GM12878 (cell line): ENCODE measurements at regions not wholly inside any gene's neighbourhood (a gene's known extent, or its start where the extent isn't known, plus 50 kb on each side); places are given as distances from the start of the nearest gene placed in this dataset.
"Not testable (repeated sequence)": the region's sequence is repeated elsewhere in the genome, so short reads cannot be mapped to it uniquely, and the experiment has no call there.

Experiments used
- ATAC-seq: fragments of 200-7000 bp; cut with Tn5 transposase; 3 replicates; pipeline ENCODE4 v1.9.1; 2020; ENCODE audit warnings: mild to moderate bottlenecking, moderate library complexity
- BruUV-seq: library from RNA; stranded (reverse); fragments of 400-500 nt; replicated peaks from 2 replicates; lab custom pipeline; 2021; lab: Mats Ljungman, UMichigan
- CTCF ChIA-PET: fragments of 300-600 bp; sonication (Branson Sonifier 250); formaldehyde crosslinking; extraction: SDS; loops from one replicate; lab custom pipeline; 2021; ENCODE audit warnings: inconsistent platforms; lab: Yijun Ruan, JAX
- POLR2A ChIA-PET: fragments of 350-600 bp; formaldehyde crosslinking; extraction: SDS; loops from one replicate; lab custom pipeline; 2021; ENCODE audit warnings: inconsistent platforms; lab: Charles Lee
- RAD21 ChIA-PET: fragments of 300-600 bp; sonication (Branson Sonifier 250); formaldehyde crosslinking; loops from one replicate; lab custom pipeline; 2023; ENCODE audit warnings: antibody characterized with exemption; ENCODE audit not compliant: unreplicated experiment; lab: Charles Lee
- SMC1A ChIA-PET: fragments of 300-600 bp; sonication (Branson Sonifier 250); formaldehyde crosslinking; loops from one replicate; lab custom pipeline; 2023; ENCODE audit not compliant: unreplicated experiment, uncharacterized antibody; lab: Charles Lee
- DNase-seq: peaks from one replicate; pipeline ENCODE4 v3.0.0-alpha.2; 2011; ENCODE audit warnings: low read depth, low spot score
- FAIRE-seq: peaks from 3 replicates; lab custom pipeline; 2011; peaks lifted over from hg19 to GRCh38; lab: Jason Lieb, UNC
- H2AFZ ChIP-seq: 2 replicates; pipeline ENCODE4 v1.6.0; 2011; ENCODE audit warnings: low read depth, low read length, control low read depth; ENCODE audit not compliant: control insufficient read depth
- H3K27ac ChIP-seq: 2 replicates; pipeline ENCODE4 v1.5.1; 2011; ENCODE audit warnings: control low read depth; ENCODE audit not compliant: control insufficient read depth, insufficient read depth
- H3K27me3 ChIP-seq, 2 experiments: replicated peaks in 1 of 2; 2 replicates each; pipeline versions ENCODE4 v1.6.0 to v1.6.1; 2011; ENCODE audit warnings: low read length in 1 of 2; ENCODE audit not compliant: control insufficient read depth in 2 of 2, insufficient read depth in 2 of 2
- H3K36me3 ChIP-seq, 2 experiments: 2 replicates each; pipeline ENCODE4 v1.5.1; 2011; ENCODE audit warnings: low read length in 1 of 2; ENCODE audit not compliant: control insufficient read depth in 2 of 2, insufficient read depth in 2 of 2
- H3K4me1 ChIP-seq: 2 replicates; pipeline ENCODE4 v1.6.1; 2011; ENCODE audit warnings: mild to moderate bottlenecking, low read length, moderate library complexity, mixed read lengths; ENCODE audit not compliant: control insufficient read depth, insufficient read depth
- H3K4me2 ChIP-seq: 2 replicates; pipeline ENCODE4 v1.6.0; 2011; ENCODE audit warnings: control low read depth; ENCODE audit not compliant: control insufficient read depth, insufficient read depth
- H3K4me3 ChIP-seq: fragments of 200-600 bp; sonication (generic); 2 replicates; pipeline ENCODE4 v1.5.1; 2016
- H3K79me2 ChIP-seq: 2 replicates; pipeline ENCODE4 v1.6.0; 2011; ENCODE audit warnings: low read length; ENCODE audit not compliant: control insufficient read depth, insufficient read depth
- H3K9ac ChIP-seq: 2 replicates; pipeline ENCODE4 v1.8.0; 2011; ENCODE audit warnings: low read length, control low read depth, mixed read lengths; ENCODE audit not compliant: control insufficient read depth, insufficient read depth
- H3K9me3 ChIP-seq: replicated peaks from 3 replicates; pipeline ENCODE4 v1.5.1; 2011; ENCODE audit warnings: mild to moderate bottlenecking, low read length; ENCODE audit not compliant: control insufficient read depth, insufficient read depth
- H4K20me1 ChIP-seq: 2 replicates; pipeline ENCODE4 v1.6.0; 2011; ENCODE audit not compliant: control insufficient read depth, insufficient read depth
- ATF2 ChIP-seq: IDR thresholded peaks from 2 replicates; pipeline ENCODE4 v1.6.1; 2012; ENCODE audit warnings: low read length, inconsistent platforms
- CHD1 ChIP-seq: IDR thresholded peaks from 2 replicates; pipeline ENCODE4 v1.6.1; 2012; ENCODE audit warnings: low read depth, low read length, improper control_type of control experiment
- CTCF ChIP-seq, 3 experiments: IDR thresholded peaks in 2 of 3; conservative IDR thresholded peaks in 1 of 3; 2 replicates each; pipeline ENCODE4 v1.5.1; 2011; ENCODE audit warnings: low read depth in 3 of 3, low read length in 3 of 3, mild to moderate bottlenecking in 3 of 3, control low read depth in 2 of 3, moderate library complexity in 2 of 3, inconsistent platforms in 1 of 3, mixed read lengths in 1 of 3; ENCODE audit not compliant: control insufficient read depth in 2 of 3, insufficient read depth in 1 of 3; ENCODE audit errors: extremely low read depth in 1 of 3
- SUZ12 ChIP-seq: fragments of 200-600 bp; sonication (generic); IDR thresholded peaks from one replicate; pipeline ENCODE4 v1.6.1; 2018; ENCODE audit warnings: antibody characterized with exemption, mild to moderate bottlenecking; ENCODE audit not compliant: unreplicated experiment
- USF1 ChIP-seq: IDR thresholded peaks from 2 replicates; pipeline ENCODE4 v1.6.1; 2011; ENCODE audit warnings: borderline replicate concordance, low read depth, mild to moderate bottlenecking, moderate library complexity, mixed read lengths, low read length; ENCODE audit not compliant: insufficient read depth; ENCODE audit errors: extremely low read length
- WGBS: methylation state at CpG from one replicate; pipeline ENCODE4 v1.1.6; 2016; ENCODE audit warnings: low lambda C conversion rate; ENCODE audit not compliant: insufficient replicate concordance, insufficient coverage; ENCODE audit errors: missing lambda C conversion rate; 5-methylcytosine and 5-hydroxymethylcytosine counted together
- in situ Hi-C: fragments of 300-500 bp; cut with MboI; formaldehyde crosslinking; loops from 9 replicates; pipeline ENCODE4 v1.14.3; 2018; ENCODE audit warnings: mixed read lengths
- intact Hi-C: fragments of 100-400 bp; cut with micrococcal nuclease; formaldehyde crosslinking; loops from one replicate; pipeline ENCODE4 v1.14.2; 2022; ENCODE audit not compliant: unreplicated experiment

- TF ChIP-seq CTCF (IDR thresholded peaks at IDR 0.05 in 2 of 3, conservative IDR thresholded peaks at IDR 0.05 in 1 of 3; ENCODE audit: control insufficient read depth in 2 of 3, extremely low read depth in 1 of 3, insufficient read depth in 1 of 3, low read depth in 3 of 3, low read length in 3 of 3) (no peak), CHD1 (no peak), ATF2 (no peak), SUZ12 (no peak), USF1 (no peak)
Observed at GRCh38 chr7:124618871-124619270, 146.7 kb downstream of the GPR37 start (continued).

GRCh38 chr7:124618051-124618450 is 147.5 kb downstream of the GPR37 start:
- H3K27ac ChIP-seq, H3K4me3 ChIP-seq, SMC1A ChIA-PET, intact Hi-C loops, H3K27me3 ChIP-seq, H3K9me3 ChIP-seq, in situ Hi-C loops, FAIRE-seq, H3K79me2 ChIP-seq, H4K20me1 ChIP-seq, BruUV-seq, RAD21 ChIA-PET, ATAC-seq, H2AFZ ChIP-seq, POLR2A ChIA-PET, H3K4me2 ChIP-seq, DNase-seq, H3K4me1 ChIP-seq, CTCF ChIA-PET, H3K36me3 ChIP-seq, H3K9ac ChIP-seq: not testable (repeated sequence)
- 11% methylated on average over 2 of the region's 2 CpGs for WGBS
